Neural progenitor cell (in vitro differentiated cells): ENCODE measurements at regions not wholly inside any gene's neighbourhood (a gene's known extent, or its start where the extent isn't known, plus 50 kb on each side); places are given as distances from the start of the nearest gene placed in this dataset.

Source experiments
- EZH2 ChIP-seq: fragments of 200-600 bp; sonication (generic); IDR thresholded peaks from 2 replicates; pipeline ENCODE4 v1.6.1; 2017; ENCODE audit warnings: antibody characterized with exemption, mild to moderate bottlenecking, moderate library complexity
- TF ChIP-seq, protein P1 (sequence below): fragments of 200-600 bp; sonication (generic); IDR thresholded peaks from 2 replicates; pipeline ENCODE4 v1.5.1; 2017; ENCODE audit warnings: antibody characterized with exemption, mild to moderate bottlenecking

DNA sequence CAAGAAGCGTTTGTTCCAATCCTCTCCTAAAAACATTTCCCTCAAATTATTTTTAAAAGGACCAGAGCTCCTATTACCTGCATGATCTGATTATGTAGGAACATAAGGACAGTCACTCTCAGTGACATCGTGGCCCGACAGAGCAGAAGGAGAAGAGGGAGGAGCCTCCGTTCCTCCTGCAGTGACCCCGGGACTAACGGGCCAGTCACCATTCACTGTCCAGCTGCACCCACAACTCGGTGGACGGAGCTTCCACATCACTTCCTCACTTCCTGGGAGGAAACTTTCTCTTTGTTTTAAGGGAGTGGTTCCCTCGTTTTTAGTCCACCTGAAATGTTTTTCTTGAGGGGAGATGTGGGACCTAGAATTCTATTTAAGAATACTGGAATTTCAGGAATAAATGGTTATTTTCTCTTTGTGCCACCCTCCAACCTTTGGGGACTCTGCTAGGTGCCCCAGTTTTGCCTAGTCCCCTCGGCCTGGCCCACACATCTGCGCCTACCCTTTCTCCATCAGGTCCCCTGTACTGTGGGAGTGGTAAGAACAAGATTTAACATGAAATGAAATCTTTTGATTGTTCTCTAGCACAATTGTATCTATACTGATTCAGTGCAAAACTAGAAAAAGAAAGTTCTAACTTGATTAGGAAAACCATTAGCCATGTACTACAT is 173.5 kb upstream of the RNF32 start:
- TF ChIP-seq, protein P1, sequence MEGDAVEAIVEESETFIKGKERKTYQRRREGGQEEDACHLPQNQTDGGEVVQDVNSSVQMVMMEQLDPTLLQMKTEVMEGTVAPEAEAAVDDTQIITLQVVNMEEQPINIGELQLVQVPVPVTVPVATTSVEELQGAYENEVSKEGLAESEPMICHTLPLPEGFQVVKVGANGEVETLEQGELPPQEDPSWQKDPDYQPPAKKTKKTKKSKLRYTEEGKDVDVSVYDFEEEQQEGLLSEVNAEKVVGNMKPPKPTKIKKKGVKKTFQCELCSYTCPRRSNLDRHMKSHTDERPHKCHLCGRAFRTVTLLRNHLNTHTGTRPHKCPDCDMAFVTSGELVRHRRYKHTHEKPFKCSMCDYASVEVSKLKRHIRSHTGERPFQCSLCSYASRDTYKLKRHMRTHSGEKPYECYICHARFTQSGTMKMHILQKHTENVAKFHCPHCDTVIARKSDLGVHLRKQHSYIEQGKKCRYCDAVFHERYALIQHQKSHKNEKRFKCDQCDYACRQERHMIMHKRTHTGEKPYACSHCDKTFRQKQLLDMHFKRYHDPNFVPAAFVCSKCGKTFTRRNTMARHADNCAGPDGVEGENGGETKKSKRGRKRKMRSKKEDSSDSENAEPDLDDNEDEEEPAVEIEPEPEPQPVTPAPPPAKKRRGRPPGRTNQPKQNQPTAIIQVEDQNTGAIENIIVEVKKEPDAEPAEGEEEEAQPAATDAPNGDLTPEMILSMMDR: no peak
- TF ChIP-seq EZH2: no peak
